ENCODE measurements at regions not wholly inside any gene's neighbourhood (a gene's known extent, or its start where the extent isn't known, plus 50 kb on each side); places are given as distances from the start of the nearest gene placed in this dataset.
"Not testable (repeated sequence)": the region's sequence is repeated elsewhere in the genome, so short reads cannot be mapped to it uniquely, and the experiment has no call there.

GRCh38 chr4:175087145-175087544 is 169.0 kb downstream of the ADAM29 start:
- no peaks in the 10 kb centered on the region for H3K27me3 Mint-ChIP-seq
- no peaks in the 10 kb centered on the region for H3K4me1 Mint-ChIP-seq (ENCODE audit: low read depth in 2 of 2)
- H3K27ac Mint-ChIP-seq = no peak overlapping the region
- no peaks in the 10 kb centered on the region for H3K36me3 Mint-ChIP-seq
- ATAC-seq (no peak), DNase-seq (ENCODE audit: low spot score) (no peak)
- no peak overlapping the region for H3K4me3 Mint-ChIP-seq
- H3K9me3 Mint-ChIP-seq = peaks cover 10% of the 10 kb centered on the region

- no peak for ATAC-seq
- Mint-ChIP-seq H3K27ac (no peak overlapping the region), H3K36me3 (no peaks in the 10 kb centered on the region), H3K27me3 (no peaks in the 10 kb centered on the region), H3K4me3 (no peak overlapping the region), H3K4me1 (ENCODE audit: low read depth in 2 of 2) (no peaks in the 10 kb centered on the region), H3K9me3 (peaks cover 6% of the 10 kb centered on the region)
- no peak for DNase-seq (ENCODE audit: low spot score)
These were observed 172.0 kb downstream of the ADAM29 start for GRCh38 chr4:175090116-175090515.

- Mint-ChIP-seq H3K27me3 (no peaks in the 10 kb centered on the region), H3K36me3 (peaks cover 8% of the 10 kb centered on the region), H3K4me3 (no peak overlapping the region), H3K9me3 (peaks cover 10% of the 10 kb centered on the region), H3K27ac (no peak overlapping the region), H3K4me1 (ENCODE audit: low read depth in 2 of 2) (no peaks in the 10 kb centered on the region)
- DNase-seq (ENCODE audit: low spot score) = no peak
- no peak for ATAC-seq
These were observed 173.5 kb downstream of the ADAM29 start for GRCh38 chr4:175091649-175092048.

GRCh38 chr4:175092114-175092513 is 174.0 kb downstream of the ADAM29 start:
- Mint-ChIP-seq H3K9me3 (peaks cover 7% of the 10 kb centered on the region), H3K36me3 (peaks cover 8% of the 10 kb centered on the region), H3K27ac (no peak overlapping the region), H3K4me1 (ENCODE audit: low read depth in 2 of 2) (no peaks in the 10 kb centered on the region), H3K27me3 (no peaks in the 10 kb centered on the region), H3K4me3 (no peak overlapping the region)
- DNase-seq (ENCODE audit: low spot score) (no peak), ATAC-seq (peak in 1 of 2 donors; percentile 27)

GRCh38 chr4:175093055-175093454 is 174.9 kb downstream of the ADAM29 start:
- not testable (repeated sequence) for H3K9me3 Mint-ChIP-seq; DNase-seq (ENCODE audit: low spot score); ATAC-seq; H3K27me3 Mint-ChIP-seq; H3K4me3 Mint-ChIP-seq; H3K36me3 Mint-ChIP-seq; H3K27ac Mint-ChIP-seq; H3K4me1 Mint-ChIP-seq (ENCODE audit: low read depth in 2 of 2)

- no peak overlapping the region for H3K27ac Mint-ChIP-seq
- ATAC-seq (no peak), DNase-seq (ENCODE audit: low spot score) (no peak)
- H3K9me3 Mint-ChIP-seq = peaks cover 8% of the 10 kb centered on the region
- no peaks in the 10 kb centered on the region for H3K4me1 Mint-ChIP-seq (ENCODE audit: low read depth in 2 of 2)
- H3K27me3 Mint-ChIP-seq = no peaks in the 10 kb centered on the region
- H3K36me3 Mint-ChIP-seq = peaks cover 10% of the 10 kb centered on the region
- no peak overlapping the region for H3K4me3 Mint-ChIP-seq
These were observed 185.2 kb downstream of the ADAM29 start for GRCh38 chr4:175103403-175103802.

GRCh38 chr4:175106301-175106700 is 188.1 kb downstream of the ADAM29 start:
- Mint-ChIP-seq H3K27ac (no peak overlapping the region), H3K27me3 (no peaks in the 10 kb centered on the region), H3K4me3 (no peak overlapping the region), H3K4me1 (ENCODE audit: low read depth in 2 of 2) (no peaks in the 10 kb centered on the region), H3K36me3 (peaks cover 20% of the 10 kb centered on the region), H3K9me3 (peaks cover 20% of the 10 kb centered on the region)
- no peak for DNase-seq (ENCODE audit: low spot score)
- no peak for ATAC-seq

- no peak for DNase-seq (ENCODE audit: low spot score)
- no peak overlapping the region for H3K4me3 Mint-ChIP-seq
- peaks cover 31% of the 10 kb centered on the region for H3K36me3 Mint-ChIP-seq
- H3K4me1 Mint-ChIP-seq (ENCODE audit: low read depth in 2 of 2) = no peaks in the 10 kb centered on the region
- no peaks in the 10 kb centered on the region for H3K27me3 Mint-ChIP-seq
- no peak overlapping the region for H3K27ac Mint-ChIP-seq
- no peak for ATAC-seq
- H3K9me3 Mint-ChIP-seq = peaks cover 28% of the 10 kb centered on the region
These were observed 191.8 kb downstream of the ADAM29 start for GRCh38 chr4:175109933-175110332.

GRCh38 chr4:175125410-175126068 is 207.4 kb downstream of the ADAM29 start:
- ATAC-seq (no peak), DNase-seq (ENCODE audit: low spot score) (no peak)
- Mint-ChIP-seq H3K27ac (no peak overlapping the region), H3K9me3 (peaks cover 27% of the 10 kb centered on the region), H3K27me3 (no peaks in the 10 kb centered on the region), H3K36me3 (peaks cover 9% of the 10 kb centered on the region), H3K4me3 (no peak overlapping the region), H3K4me1 (ENCODE audit: low read depth in 2 of 2) (no peaks in the 10 kb centered on the region)

GRCh38 chr4:175127314-175127713 is 209.2 kb downstream of the ADAM29 start:
- H3K27ac Mint-ChIP-seq = no peak overlapping the region
- no peaks in the 10 kb centered on the region for H3K27me3 Mint-ChIP-seq
- no peak for DNase-seq (ENCODE audit: low spot score)
- no peaks in the 10 kb centered on the region for H3K4me1 Mint-ChIP-seq (ENCODE audit: low read depth in 2 of 2)
- H3K9me3 Mint-ChIP-seq = peaks cover 20% of the 10 kb centered on the region
- no peak for ATAC-seq
- H3K4me3 Mint-ChIP-seq = no peak overlapping the region
- H3K36me3 Mint-ChIP-seq = peaks cover 3% of the 10 kb centered on the region

GRCh38 chr4:175129797-175130196 is 211.6 kb downstream of the ADAM29 start:
- H3K36me3 Mint-ChIP-seq = no peaks in the 10 kb centered on the region
- H3K27ac Mint-ChIP-seq = no peak overlapping the region
- no peak overlapping the region for H3K4me3 Mint-ChIP-seq
- H3K27me3 Mint-ChIP-seq = no peaks in the 10 kb centered on the region
- H3K4me1 Mint-ChIP-seq (ENCODE audit: low read depth in 2 of 2) = no peaks in the 10 kb centered on the region
- DNase-seq (ENCODE audit: low spot score) (no peak), ATAC-seq (no peak)
- H3K9me3 Mint-ChIP-seq = peaks cover 12% of the 10 kb centered on the region

- Mint-ChIP-seq H3K9me3 (peaks cover 9% of the 10 kb centered on the region), H3K27ac (no peak overlapping the region), H3K4me1 (ENCODE audit: low read depth in 2 of 2) (no peaks in the 10 kb centered on the region), H3K36me3 (peaks cover 5% of the 10 kb centered on the region), H3K4me3 (no peak overlapping the region), H3K27me3 (no peaks in the 10 kb centered on the region)
- DNase-seq (ENCODE audit: low spot score) (no peak), ATAC-seq (no peak)
These were observed 221.0 kb downstream of the ADAM29 start for GRCh38 chr4:175139205-175139604.

- no peak for ATAC-seq
- no peaks in the 10 kb centered on the region for H3K36me3 Mint-ChIP-seq
- no peak overlapping the region for H3K4me3 Mint-ChIP-seq
- no peak for DNase-seq (ENCODE audit: low spot score)
- no peaks in the 10 kb centered on the region for H3K27me3 Mint-ChIP-seq
- H3K9me3 Mint-ChIP-seq = peaks cover 12% of the 10 kb centered on the region
- no peaks in the 10 kb centered on the region for H3K4me1 Mint-ChIP-seq (ENCODE audit: low read depth in 2 of 2)
- no peak overlapping the region for H3K27ac Mint-ChIP-seq
These were observed 225.0 kb downstream of the ADAM29 start for GRCh38 chr4:175143116-175143515.

GRCh38 chr4:175146799-175147198 is 228.6 kb downstream of the ADAM29 start:
- no peaks in the 10 kb centered on the region for H3K27me3 Mint-ChIP-seq
- DNase-seq (ENCODE audit: low spot score) = no peak

GRCh38 chr4:175147233-175147632 is 229.1 kb downstream of the ADAM29 start:
- Mint-ChIP-seq H3K4me3 (no peak overlapping the region), H3K27ac (no peak overlapping the region)
- no peak for ATAC-seq

More at GRCh38 chr4:175146799-175147198, 228.6 kb downstream of the ADAM29 start:
- Mint-ChIP-seq H3K4me1 (ENCODE audit: low read depth in 2 of 2) (no peaks in the 10 kb centered on the region), H3K27ac (no peak overlapping the region), H3K9me3 (peaks cover 18% of the 10 kb centered on the region), H3K4me3 (no peak overlapping the region), H3K36me3 (no peaks in the 10 kb centered on the region)
- ATAC-seq = no peak

More at GRCh38 chr4:175147233-175147632, 229.1 kb downstream of the ADAM29 start:
- no peak for DNase-seq (ENCODE audit: low spot score)
- Mint-ChIP-seq H3K4me1 (ENCODE audit: low read depth in 2 of 2) (no peaks in the 10 kb centered on the region), H3K9me3 (peaks cover 22% of the 10 kb centered on the region), H3K27me3 (no peaks in the 10 kb centered on the region), H3K36me3 (no peaks in the 10 kb centered on the region)
